Loucy (cell line): ENCODE measurements at regions not wholly inside any gene's neighbourhood (a gene's known extent, or its start where the extent isn't known, plus 50 kb on each side); places are given as distances from the start of the nearest gene placed in this dataset.
A peak's percentile ranks its signal among the peaks of the same experiment; 100 is the strongest.

Experiments used
- H2AFZ ChIP-seq: fragments of 200-600 bp; sonication (generic); 2 replicates; pipeline ENCODE4 v1.6.0; 2016; ENCODE audit warnings: antibody characterized with exemption, mild to moderate bottlenecking, low read length, moderate library complexity
- H3F3A ChIP-seq: fragments of 200-600 bp; 2 replicates; pipeline ENCODE4 v1.6.0; 2016; ENCODE audit warnings: antibody characterized with exemption, low read depth, mild to moderate bottlenecking
- H3K27me3 ChIP-seq: fragments of 200-600 bp; sonication (generic); 2 replicates; pipeline ENCODE4 v1.6.1; 2014; ENCODE audit warnings: low read length, mild to moderate bottlenecking; ENCODE audit not compliant: insufficient read depth, poor library complexity, severe bottlenecking
- H3K36me3 ChIP-seq: fragments of 200-600 bp; sonication (generic); 2 replicates; pipeline ENCODE4 v1.6.1; 2016; ENCODE audit warnings: low read length; ENCODE audit not compliant: insufficient read depth
- H3K4me1 ChIP-seq: fragments of 200-600 bp; sonication (generic); 2 replicates; pipeline ENCODE4 v1.5.1; 2014; ENCODE audit warnings: low read length, mild to moderate bottlenecking; ENCODE audit not compliant: insufficient read depth, poor library complexity, severe bottlenecking
- H3K4me2 ChIP-seq: fragments of 200-600 bp; sonication (generic); 2 replicates; pipeline ENCODE4 v1.6.0; 2014; ENCODE audit warnings: antibody characterized with exemption, low read length, low read depth, mild to moderate bottlenecking; ENCODE audit not compliant: poor library complexity, severe bottlenecking
- H3K4me3 ChIP-seq: fragments of 200-600 bp; sonication (generic); 2 replicates; pipeline ENCODE4 v1.5.1; 2014; ENCODE audit warnings: low read length, mild to moderate bottlenecking, mixed read lengths; ENCODE audit not compliant: poor library complexity, severe bottlenecking
- H3K79me2 ChIP-seq: fragments of 200-600 bp; sonication (generic); 2 replicates; pipeline ENCODE4 v1.6.1; 2014; ENCODE audit warnings: low read length; ENCODE audit not compliant: insufficient read depth
- H3K9ac ChIP-seq: fragments of 200-600 bp; sonication (generic); 2 replicates; pipeline ENCODE4 v1.6.0; 2014; ENCODE audit warnings: mild to moderate bottlenecking, low read depth, low read length, moderate library complexity; ENCODE audit not compliant: poor library complexity, severe bottlenecking
- H3K9me2 ChIP-seq: fragments of 200-600 bp; sonication (generic); replicated peaks from 2 replicates; pipeline ENCODE4 v1.6.1; 2016; ENCODE audit warnings: low read depth, low read length, mixed read lengths
- H3K9me3 ChIP-seq: fragments of 200-600 bp; sonication (generic); 2 replicates; pipeline ENCODE4 v1.6.1; 2014; ENCODE audit warnings: mild to moderate bottlenecking, antibody characterized with exemption, low read length, low read depth; ENCODE audit not compliant: insufficient read depth
- H4K20me1 ChIP-seq: fragments of 200-600 bp; sonication (generic); 2 replicates; pipeline ENCODE4 v1.6.0; 2014; ENCODE audit warnings: antibody characterized with exemption, low read length, mild to moderate bottlenecking; ENCODE audit not compliant: insufficient read depth, poor library complexity, severe bottlenecking
- CTCF ChIP-seq: fragments of 200-600 bp; sonication (generic); conservative IDR thresholded peaks from 2 replicates; pipeline ENCODE4 v1.5.1; 2014; ENCODE audit warnings: mild to moderate bottlenecking, antibody characterized with exemption, low read length
- EZH2phosphoT487 ChIP-seq: fragments of 200-600 bp; IDR thresholded peaks from 2 replicates; pipeline ENCODE4 v1.6.1; 2018; ENCODE audit warnings: antibody characterized with exemption, mild to moderate bottlenecking, moderate library complexity, borderline replicate concordance

DNA sequence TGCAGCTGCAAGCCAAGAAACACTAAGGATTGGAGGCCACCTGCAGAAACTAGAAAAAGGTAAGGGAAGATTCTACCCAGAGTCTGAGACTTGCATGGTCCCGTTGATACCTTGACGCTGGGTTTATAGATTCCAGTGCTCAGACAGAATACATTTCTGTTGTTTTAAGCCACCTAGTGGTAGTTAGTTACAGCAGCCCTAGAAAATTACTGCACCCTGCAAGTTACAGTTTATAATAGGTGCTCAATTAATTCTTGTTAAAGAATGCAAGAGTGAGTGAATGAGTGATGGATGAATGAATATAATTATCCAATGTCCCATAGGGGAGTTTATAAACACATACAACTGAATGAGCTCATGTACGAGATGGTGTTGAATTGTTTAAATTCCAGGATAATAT lies 453.1 kb upstream of the SLC35B3 start:
- no peaks in the 10 kb centered on the region for H3F3A ChIP-seq
- H3K4me3 ChIP-seq: no peak overlapping the region
- H3K9ac ChIP-seq: no peak overlapping the region
- no peaks in the 10 kb centered on the region for H3K36me3 ChIP-seq
- no peaks in the 10 kb centered on the region for H3K4me1 ChIP-seq
- H3K27me3 ChIP-seq: no peaks in the 10 kb centered on the region
- no peaks in the 10 kb centered on the region for H3K9me3 ChIP-seq
- no peaks in the 10 kb centered on the region for H4K20me1 ChIP-seq
- H3K79me2 ChIP-seq: no peaks in the 10 kb centered on the region
- TF ChIP-seq EZH2phosphoT487 (no peak), CTCF (peak; percentile 51)
- no peak overlapping the region for H2AFZ ChIP-seq
- no peaks in the 10 kb centered on the region for H3K9me2 ChIP-seq
- H3K4me2 ChIP-seq: no peak overlapping the region

DNA sequence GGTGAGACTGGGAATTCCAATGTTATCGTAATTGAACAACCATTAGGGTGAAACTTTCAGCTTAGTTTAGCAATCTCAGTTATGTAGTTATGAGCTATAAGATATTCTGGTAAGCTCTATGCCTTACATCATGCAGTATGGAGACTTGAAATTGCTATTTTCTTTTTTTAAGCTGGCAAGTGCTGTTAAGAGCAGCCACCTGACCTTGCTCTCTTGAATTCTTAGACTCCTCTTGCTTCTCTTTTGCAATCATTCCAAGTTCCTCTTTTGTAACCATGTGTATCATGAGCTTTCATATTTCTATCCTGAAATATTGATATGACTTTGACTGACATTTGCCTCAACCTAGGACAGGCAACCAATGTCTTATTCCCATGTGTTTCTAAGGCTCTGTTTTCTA lies 446.3 kb upstream of the SLC35B3 start:
- Histone ChIP-seq H3K79me2 (no peaks in the 10 kb centered on the region), H2AFZ (no peak overlapping the region), H3K36me3 (no peaks in the 10 kb centered on the region), H3F3A (no peaks in the 10 kb centered on the region), H3K9me2 (no peaks in the 10 kb centered on the region), H3K4me2 (no peak overlapping the region), H4K20me1 (no peaks in the 10 kb centered on the region), H3K9ac (no peak overlapping the region), H3K4me1 (no peaks in the 10 kb centered on the region), H3K27me3 (no peaks in the 10 kb centered on the region), H3K9me3 (no peaks in the 10 kb centered on the region), H3K4me3 (no peak overlapping the region)
- TF ChIP-seq EZH2phosphoT487 (no peak), CTCF (no peak)

DNA sequence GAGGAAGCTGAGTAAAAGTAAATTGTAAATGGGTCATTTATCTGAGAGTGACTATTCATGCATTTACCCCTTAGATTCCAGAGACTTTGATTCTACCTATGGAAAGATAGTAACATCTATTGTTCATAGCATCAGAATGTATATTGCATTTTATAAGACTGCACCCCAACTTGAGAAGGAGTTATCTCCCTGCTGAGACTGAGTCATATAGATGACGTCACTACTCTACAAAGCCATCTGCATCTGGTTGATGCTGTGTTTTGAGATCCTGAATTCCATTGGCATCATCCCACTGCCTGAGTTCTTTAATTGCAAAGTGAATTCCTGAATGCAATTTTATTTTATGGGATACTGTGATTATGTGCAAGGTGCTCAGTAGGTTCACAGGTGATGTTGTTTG lies 444.0 kb upstream of the SLC35B3 start:
- no peak overlapping the region for H2AFZ ChIP-seq
- no peak overlapping the region for H3K4me3 ChIP-seq
- H3K36me3 ChIP-seq: no peaks in the 10 kb centered on the region
- H3K9ac ChIP-seq: no peak overlapping the region
- no peaks in the 10 kb centered on the region for H4K20me1 ChIP-seq
- no peaks in the 10 kb centered on the region for H3K79me2 ChIP-seq
- H3K4me1 ChIP-seq: no peaks in the 10 kb centered on the region
- no peaks in the 10 kb centered on the region for H3F3A ChIP-seq
- no peak for TF ChIP-seq CTCF
- no peak for TF ChIP-seq EZH2phosphoT487
- no peaks in the 10 kb centered on the region for H3K27me3 ChIP-seq
- H3K4me2 ChIP-seq: no peak overlapping the region
- no peaks in the 10 kb centered on the region for H3K9me2 ChIP-seq
- no peaks in the 10 kb centered on the region for H3K9me3 ChIP-seq
